ENCODE measurements at regions not wholly inside any gene's neighbourhood (a gene's known extent, or its start where the extent isn't known, plus 50 kb on each side); places are given as distances from the start of the nearest gene placed in this dataset.

DNA sequence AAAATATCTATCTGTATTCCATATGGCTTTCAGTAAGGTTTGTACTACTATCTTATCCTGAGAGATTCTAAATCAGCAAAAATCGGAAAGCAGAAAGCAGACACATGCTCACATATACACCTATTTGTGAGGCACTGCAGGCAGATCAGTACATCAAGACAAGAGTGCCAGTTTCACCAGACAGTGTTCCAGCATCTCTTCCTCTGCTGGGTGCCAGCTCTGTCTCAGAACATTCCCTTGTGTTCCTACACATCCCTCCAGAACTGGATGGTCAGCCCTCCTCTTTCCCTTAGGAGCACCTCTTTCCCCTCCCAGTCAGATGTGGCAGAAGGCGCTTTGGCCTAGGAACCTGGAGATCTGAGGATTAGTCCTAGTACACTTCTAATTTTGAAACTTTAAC is 121.3 kb upstream of the IL12A start:
- Mint-ChIP-seq H3K36me3 (peaks cover 7% of the 10 kb centered on the region), H3K27ac (no peak overlapping the region), H3K4me3 (no peak overlapping the region), H3K27me3 (no peaks in the 10 kb centered on the region), H3K4me1 (ENCODE audit: unreplicated experiment) (peaks cover 13% of the 10 kb centered on the region), H3K9me3 (no peaks in the 10 kb centered on the region)
- TF ChIP-seq, protein P1, sequence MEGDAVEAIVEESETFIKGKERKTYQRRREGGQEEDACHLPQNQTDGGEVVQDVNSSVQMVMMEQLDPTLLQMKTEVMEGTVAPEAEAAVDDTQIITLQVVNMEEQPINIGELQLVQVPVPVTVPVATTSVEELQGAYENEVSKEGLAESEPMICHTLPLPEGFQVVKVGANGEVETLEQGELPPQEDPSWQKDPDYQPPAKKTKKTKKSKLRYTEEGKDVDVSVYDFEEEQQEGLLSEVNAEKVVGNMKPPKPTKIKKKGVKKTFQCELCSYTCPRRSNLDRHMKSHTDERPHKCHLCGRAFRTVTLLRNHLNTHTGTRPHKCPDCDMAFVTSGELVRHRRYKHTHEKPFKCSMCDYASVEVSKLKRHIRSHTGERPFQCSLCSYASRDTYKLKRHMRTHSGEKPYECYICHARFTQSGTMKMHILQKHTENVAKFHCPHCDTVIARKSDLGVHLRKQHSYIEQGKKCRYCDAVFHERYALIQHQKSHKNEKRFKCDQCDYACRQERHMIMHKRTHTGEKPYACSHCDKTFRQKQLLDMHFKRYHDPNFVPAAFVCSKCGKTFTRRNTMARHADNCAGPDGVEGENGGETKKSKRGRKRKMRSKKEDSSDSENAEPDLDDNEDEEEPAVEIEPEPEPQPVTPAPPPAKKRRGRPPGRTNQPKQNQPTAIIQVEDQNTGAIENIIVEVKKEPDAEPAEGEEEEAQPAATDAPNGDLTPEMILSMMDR (conservative IDR thresholded peaks at IDR 0.05): no peak
- DNase-seq (ENCODE audit: extremely low spot score, unreplicated experiment): no peak

DNA sequence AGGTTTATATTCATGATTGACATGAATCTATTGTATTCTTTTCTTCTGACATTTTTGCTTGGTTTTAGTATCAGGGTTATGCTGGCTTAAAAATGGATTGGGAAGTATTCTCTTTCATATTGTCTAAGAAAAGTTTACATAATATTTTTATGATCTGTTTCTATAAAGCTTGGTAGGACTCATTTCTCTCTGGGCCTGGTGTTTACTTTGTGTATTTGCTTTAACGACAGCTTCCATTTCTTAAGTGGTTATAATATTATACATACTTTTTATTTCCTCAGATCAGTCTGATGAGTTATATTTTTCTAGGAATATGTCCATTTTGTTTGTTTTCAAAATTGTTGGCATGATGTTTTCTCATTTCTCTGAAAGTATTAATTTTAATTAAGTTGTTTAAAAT is 117.9 kb upstream of the IL12A start:
- H3K27me3 Mint-ChIP-seq: no peaks in the 10 kb centered on the region
- no peak overlapping the region for H3K4me3 Mint-ChIP-seq
- TF ChIP-seq, protein P1 (conservative IDR thresholded peaks at IDR 0.05): no peak
- DNase-seq (ENCODE audit: extremely low spot score, unreplicated experiment): no peak
- peaks cover 4% of the 10 kb centered on the region for H3K4me1 Mint-ChIP-seq (ENCODE audit: unreplicated experiment)
- H3K9me3 Mint-ChIP-seq: no peaks in the 10 kb centered on the region
- H3K36me3 Mint-ChIP-seq: peaks cover 9% of the 10 kb centered on the region
- H3K27ac Mint-ChIP-seq: no peak overlapping the region

DNA sequence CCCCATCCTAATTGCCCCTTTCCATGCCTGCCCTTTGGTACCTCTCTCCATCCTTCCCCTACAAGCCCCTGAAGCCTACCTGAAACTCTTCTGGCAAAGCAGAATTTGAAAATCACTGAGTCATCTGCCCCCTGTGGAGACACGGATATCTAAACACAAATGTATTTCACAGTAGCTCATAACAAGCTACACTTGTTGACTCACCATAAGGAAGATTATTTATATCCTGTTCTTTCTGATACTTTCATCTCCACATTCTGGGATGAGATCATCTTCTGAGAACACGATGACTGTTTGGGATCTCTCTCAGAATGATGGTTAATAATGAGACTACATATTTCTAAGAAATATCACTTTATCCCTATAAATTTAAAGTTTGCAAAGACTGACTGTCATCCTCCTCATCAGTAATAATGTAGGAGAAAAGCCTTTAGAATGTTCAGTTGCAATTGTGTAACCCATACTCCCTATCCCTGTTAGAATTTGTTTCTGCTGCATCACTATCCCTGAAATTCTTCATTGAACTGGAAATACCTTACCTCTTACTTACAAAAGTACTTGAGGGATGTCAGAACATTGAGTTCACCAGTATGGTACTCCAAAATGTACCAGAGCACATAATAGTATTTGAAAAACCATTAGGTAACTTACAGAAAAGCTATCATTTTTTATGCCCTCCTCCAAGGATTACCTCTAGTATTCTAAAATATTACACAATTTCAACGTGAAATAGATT is 116.1 kb upstream of the IL12A start:
- Mint-ChIP-seq H3K27me3 (no peaks in the 10 kb centered on the region), H3K4me1 (ENCODE audit: unreplicated experiment) (peaks cover 4% of the 10 kb centered on the region), H3K4me3 (no peak overlapping the region), H3K36me3 (peaks cover 10% of the 10 kb centered on the region), H3K9me3 (no peaks in the 10 kb centered on the region), H3K27ac (no peak overlapping the region)
- no peak for DNase-seq (ENCODE audit: extremely low spot score, unreplicated experiment)
- TF ChIP-seq, protein P1 (conservative IDR thresholded peaks at IDR 0.05): no peak

DNA sequence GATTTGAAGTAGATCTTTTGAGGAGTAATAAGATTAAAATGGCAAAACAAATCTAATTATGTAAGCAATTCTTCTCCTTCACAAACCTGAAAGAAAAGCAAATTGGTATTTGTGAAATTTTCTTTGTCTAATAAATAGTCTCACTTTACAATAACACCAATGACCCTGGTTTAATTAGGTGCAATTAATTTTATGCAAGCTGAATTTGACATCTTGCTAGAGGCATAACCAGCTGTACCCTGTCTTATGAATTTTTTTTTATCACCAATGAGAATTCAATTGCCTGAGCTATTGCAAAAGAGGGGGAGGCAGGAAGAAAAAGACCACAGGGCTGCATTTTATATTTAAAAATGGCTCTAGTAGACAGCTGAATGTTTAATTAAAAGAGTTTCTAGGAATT is 113.5 kb upstream of the IL12A start:
- TF ChIP-seq, protein P1 (conservative IDR thresholded peaks at IDR 0.05): no peak
- no peaks in the 10 kb centered on the region for H3K9me3 Mint-ChIP-seq
- no peaks in the 10 kb centered on the region for H3K27me3 Mint-ChIP-seq
- H3K4me1 Mint-ChIP-seq (ENCODE audit: unreplicated experiment): peaks cover 4% of the 10 kb centered on the region
- peaks cover 11% of the 10 kb centered on the region for H3K36me3 Mint-ChIP-seq
- no peak overlapping the region for H3K4me3 Mint-ChIP-seq
- no peak for DNase-seq (ENCODE audit: extremely low spot score, unreplicated experiment)
- H3K27ac Mint-ChIP-seq: no peak overlapping the region

DNA sequence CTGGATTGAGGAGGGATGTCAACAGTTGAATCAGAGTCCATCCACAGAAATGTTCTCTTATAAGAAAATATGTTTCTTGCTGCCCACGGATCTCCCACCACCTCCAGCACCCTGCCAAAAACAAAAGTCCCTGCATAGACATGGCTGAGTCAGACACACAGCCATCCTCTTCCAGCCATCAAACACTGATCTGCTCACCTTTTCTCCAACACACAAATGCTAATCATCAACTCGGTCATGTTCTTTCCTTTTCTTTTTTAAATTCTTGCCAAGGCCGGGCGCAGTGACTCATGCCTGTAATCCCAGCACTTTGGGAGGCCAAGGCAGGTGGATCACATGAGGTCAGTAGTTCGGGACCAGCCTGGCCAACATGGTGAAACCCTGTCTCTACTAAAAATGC is 110.7 kb upstream of the IL12A start:
- DNase-seq (ENCODE audit: extremely low spot score, unreplicated experiment): no peak
- H3K4me1 Mint-ChIP-seq (ENCODE audit: unreplicated experiment): peaks cover 12% of the 10 kb centered on the region
- H3K9me3 Mint-ChIP-seq: no peaks in the 10 kb centered on the region
- H3K36me3 Mint-ChIP-seq: peaks cover 7% of the 10 kb centered on the region
- TF ChIP-seq, protein P1 (conservative IDR thresholded peaks at IDR 0.05): no peak
- H3K27me3 Mint-ChIP-seq: no peaks in the 10 kb centered on the region
- H3K27ac Mint-ChIP-seq: no peak overlapping the region
- no peak overlapping the region for H3K4me3 Mint-ChIP-seq
